GM10847 (cell line): ENCODE measurements at regions not wholly inside any gene's neighbourhood (a gene's known extent, or its start where the extent isn't known, plus 50 kb on each side); places are given as distances from the start of the nearest gene placed in this dataset.

Experiments
- POLR2A ChIP-seq: IDR thresholded peaks from 2 replicates; pipeline ENCODE4 v1.6.1; 2011; ENCODE audit not compliant: insufficient read length; ENCODE audit errors: extremely low read depth

DNA sequence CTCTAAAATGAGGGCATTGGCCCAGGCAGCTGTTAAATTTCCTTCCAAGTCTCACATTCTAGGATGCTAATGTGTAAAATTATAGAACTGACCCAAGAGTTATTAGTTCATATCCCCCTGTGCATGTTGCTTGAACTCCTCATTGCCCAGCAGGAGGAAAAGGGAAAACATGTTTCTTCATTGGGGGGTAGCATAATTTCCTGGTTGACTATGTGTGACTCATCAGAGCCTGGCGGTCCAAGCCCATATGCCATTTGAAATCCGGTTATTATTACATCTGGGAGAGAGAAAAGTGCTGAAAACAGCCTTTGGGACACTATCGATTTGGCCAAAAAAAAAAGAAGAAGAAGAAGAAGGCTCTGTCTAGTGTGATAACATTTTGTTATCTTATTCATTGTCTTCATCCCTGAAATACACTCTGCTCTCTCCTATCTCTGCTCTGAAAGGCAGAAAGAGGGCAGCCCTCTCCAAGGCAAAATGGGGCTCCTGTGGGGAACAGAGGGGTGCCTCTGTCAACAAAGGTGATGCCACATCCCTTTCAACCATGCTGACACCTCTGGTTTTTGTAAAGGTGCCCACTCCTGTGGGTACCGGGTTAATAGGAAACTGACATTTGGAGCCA, 114.2 kb downstream of the DAD1 start:
- no peak for TF ChIP-seq POLR2A

- no peak for TF ChIP-seq POLR2A
These were observed 115.8 kb downstream of the DAD1 start for GRCh38 chr14:22472935-22473854.

DNA sequence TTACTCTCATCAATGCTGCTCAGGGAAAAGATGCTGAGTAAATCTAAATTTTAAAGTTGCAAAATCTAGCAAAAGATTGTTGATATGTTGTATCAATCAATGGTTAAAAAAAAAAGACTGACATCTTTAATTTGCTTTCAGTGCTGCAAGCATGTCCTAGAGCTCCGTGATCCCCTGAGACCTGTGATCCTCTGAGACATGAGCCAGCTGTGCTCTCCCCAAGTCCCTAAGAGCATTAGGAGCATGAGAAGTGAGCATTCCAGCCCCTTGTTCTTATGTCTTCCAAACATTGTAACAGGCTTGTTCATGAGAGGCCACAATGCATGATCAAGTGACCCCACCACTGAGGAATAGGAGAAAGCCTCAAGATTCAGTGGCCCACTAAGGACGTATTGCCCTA, 116.6 kb downstream of the DAD1 start:
- TF ChIP-seq POLR2A = no peak

DNA sequence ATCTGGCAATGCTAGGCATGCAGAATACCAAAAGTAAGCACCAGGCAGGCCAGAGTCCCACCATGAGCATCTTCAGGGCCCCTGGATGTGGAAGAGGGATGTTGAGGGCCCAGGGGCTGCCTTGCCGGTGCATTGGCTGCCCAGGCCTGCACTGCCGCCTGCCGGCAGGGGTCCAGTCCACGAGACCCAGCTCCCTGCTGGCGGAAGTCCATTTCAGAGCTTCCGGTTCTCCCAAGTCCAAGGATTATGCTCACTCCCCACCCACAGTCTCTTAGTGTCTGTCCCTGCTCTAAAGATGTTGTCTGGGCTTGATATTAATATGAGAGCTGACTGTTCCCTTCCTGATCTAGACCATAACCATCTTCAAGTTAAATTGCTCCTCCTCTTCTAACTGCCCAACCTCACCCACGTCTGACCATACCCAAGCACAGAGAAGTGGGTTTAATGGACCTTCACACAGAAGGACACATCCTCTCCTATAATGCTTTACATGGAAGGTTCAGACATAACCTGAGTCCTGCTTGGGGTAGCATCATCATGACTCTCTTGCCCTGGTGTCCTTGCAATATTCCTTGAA, 117.4 kb downstream of the DAD1 start:
- TF ChIP-seq POLR2A = no peak

GRCh38 chr14:22469538-22470303, 119.3 kb downstream of the DAD1 start:
- no peak for TF ChIP-seq POLR2A

DNA sequence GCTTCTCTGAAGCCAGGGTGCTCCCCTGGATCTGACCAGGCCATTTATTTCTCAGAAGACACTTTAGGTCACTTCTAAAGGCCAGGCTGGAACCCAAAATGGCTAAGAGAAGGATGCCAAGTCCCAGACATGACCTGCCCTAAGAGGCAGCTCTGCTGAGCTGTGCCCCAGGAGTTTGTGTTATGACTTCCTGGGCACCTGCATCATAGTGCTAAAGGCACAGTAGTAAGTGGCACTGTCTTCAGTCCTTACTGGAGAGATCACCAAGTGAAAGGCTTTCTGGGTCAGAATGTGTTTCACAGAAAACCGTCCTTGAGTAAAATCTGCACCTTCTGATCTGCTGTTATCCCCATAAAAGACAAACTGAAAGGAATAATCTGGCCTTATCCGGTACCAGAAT, 120.2 kb downstream of the DAD1 start:
- no peak for TF ChIP-seq POLR2A

GRCh38 chr14:22466491-22466890, 122.5 kb downstream of the DAD1 start:
- no peak for TF ChIP-seq POLR2A

DNA sequence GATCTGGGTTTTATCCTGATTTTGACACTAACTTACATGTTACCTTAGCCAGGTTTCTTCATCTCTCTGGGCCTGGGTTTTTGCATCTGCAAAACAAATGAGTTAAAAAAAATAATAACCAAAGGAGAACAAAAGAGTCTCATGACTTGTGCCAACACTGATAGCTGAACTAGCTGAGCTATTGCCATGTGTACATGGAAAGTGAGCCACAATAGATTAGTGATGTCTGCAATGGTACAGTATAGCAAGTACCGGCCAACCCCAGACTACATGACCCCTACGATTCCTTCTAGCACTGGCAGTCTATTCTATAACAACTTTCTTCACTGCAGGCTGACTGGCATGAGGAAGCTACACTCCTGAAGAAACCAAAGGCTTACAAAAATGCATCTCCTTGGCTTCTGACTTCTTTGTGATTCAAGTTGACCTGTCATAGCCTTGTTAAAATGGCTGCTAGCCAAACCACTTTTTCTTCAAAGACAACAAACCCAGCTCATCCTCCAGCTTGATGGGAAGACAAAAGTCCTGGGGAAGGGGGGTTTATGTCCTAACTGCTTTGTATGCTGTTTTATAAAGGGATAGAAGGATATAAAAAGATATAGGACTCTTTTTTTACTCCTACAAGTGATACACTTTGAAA, 123.7 kb downstream of the DAD1 start:
- no peak for TF ChIP-seq POLR2A

- no peak for TF ChIP-seq POLR2A
These were observed 124.4 kb downstream of the DAD1 start for GRCh38 chr14:22464422-22465142.

DNA sequence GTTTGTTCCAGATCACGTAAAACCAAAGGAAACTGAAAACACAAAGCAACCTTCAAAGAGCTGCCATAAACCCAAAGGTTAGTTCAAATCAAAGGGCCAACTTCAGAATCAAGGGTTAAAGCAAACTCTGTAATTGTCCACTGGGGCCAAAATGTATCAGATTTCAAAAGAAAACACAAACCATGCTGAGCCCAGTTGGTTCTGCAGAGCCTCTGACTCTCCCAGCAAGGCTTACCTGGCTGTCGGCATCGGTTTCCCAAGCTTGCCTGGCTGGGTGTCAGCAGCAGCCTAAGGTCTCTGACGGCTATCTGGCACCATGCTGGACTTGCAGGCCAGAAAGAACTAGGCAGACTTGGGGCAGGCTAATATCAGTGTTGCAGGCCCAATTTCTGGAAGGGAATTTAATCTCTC, 125.3 kb downstream of the DAD1 start:
- no peak for TF ChIP-seq POLR2A

GRCh38 chr14:22462923-22463322, 126.1 kb downstream of the DAD1 start:
- no peak for TF ChIP-seq POLR2A

DNA sequence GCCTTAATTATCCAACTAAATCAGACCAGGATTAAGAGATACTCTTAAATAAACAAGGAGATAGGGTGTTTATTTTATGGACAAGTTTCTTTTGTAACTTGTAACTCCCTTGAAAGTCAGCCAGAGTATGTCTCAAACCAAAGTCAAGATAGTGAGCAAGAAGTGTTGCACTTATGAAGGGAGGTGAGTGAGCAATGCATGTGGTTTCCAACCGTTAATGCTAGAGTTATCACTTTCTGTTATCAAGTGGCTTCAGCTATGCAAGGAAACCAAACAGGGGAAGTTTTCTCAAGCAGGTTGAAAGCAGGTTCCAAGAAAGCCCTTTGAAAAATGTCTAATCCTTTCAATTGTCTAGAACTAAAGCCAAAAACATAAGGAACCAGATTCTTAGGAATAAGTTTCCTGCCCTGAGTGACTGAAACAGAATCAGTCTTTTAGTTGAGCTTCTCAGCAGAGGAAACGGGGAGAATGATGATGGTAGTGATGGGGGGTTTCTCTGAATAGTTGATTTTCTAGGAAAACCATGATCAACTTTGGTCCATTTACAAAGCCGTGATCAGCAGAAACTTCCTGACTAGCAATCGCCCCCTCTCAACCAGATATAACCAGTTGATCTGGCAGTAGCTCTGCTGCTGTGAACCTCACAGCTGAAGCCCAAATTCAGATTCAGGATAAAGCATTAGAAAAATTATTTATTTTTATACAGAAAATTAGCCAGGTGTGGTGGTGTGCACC, 128.4 kb downstream of the DAD1 start:
- TF ChIP-seq POLR2A = no peak

DNA sequence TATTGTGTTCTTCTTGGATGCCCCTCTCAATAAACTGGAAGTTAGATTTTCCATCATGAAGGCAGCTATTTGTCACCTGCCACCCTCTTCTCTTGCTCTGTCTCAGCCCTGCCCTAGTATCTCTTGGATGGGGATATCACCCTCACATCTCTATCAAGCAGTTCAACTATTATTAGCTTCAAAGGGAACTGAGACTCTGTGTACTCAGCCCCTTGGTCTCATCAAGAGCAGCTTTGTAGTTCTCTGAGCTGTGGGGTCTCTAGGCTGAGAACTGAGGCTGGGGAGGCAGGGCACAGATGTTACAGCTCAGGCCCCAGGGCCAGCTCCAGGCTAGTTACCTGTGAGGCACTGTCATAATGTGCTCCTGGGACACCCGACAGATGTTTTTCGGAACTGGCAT, 130.3 kb downstream of the DAD1 start:
- no peak for TF ChIP-seq POLR2A
